ENCODE measurements at regions not wholly inside any gene's neighbourhood (a gene's known extent, or its start where the extent isn't known, plus 50 kb on each side); places are given as distances from the start of the nearest gene placed in this dataset.

GRCh38 chr2:220648628-220649027 is 923.5 kb downstream of the EPHA4 start:
- Histone ChIP-seq H2BK5ac (ENCODE audit: low read length) (no peak overlapping the region), H3K14ac (ENCODE audit: low read length) (no peak overlapping the region), H3K27ac (replicated peaks; ENCODE audit: low read length) (no peak overlapping the region), H3K36me3 (replicated peaks in 1 of 2; ENCODE audit: control insufficient read depth in 2 of 2, insufficient read depth in 2 of 2, low read length in 2 of 2) (no peaks in the 10 kb centered on the region), H3K27me3 (ENCODE audit: control insufficient read depth in 3 of 3, insufficient read depth in 3 of 3, low read depth in 1 of 3, low read length in 3 of 3) (no peaks in the 10 kb centered on the region), H2BK120ac (ENCODE audit: low read depth, low read length) (no peak overlapping the region), H3K9me3 (replicated peaks in 1 of 2; ENCODE audit: control insufficient read depth in 2 of 2, insufficient read depth in 1 of 2, low read depth in 1 of 2, low read length in 2 of 2) (no peaks in the 10 kb centered on the region), H2AFZ (ENCODE audit: low read length) (no peak overlapping the region), H2BK15ac (ENCODE audit: low read length) (no peak overlapping the region), H3K4me2 (ENCODE audit: insufficient read depth, low read length, poor library complexity, severe bottlenecking) (no peak overlapping the region), H2BK12ac (ENCODE audit: low read length) (no peak overlapping the region), H3K4me3 (ENCODE audit: low read length in 2 of 2) (no peak overlapping the region), H4K91ac (ENCODE audit: low read depth, low read length, poor library complexity) (no peak overlapping the region), H3K4me1 (ENCODE audit: control insufficient read depth in 2 of 2, insufficient read depth in 1 of 2, low read depth in 1 of 2, low read length in 2 of 2) (peaks cover 0 to 4% of the 10 kb centered on the region in 2 donors), H3K4ac (ENCODE audit: low read length) (no peak overlapping the region), H3K79me1 (ENCODE audit: low read depth, low read length) (no peaks in the 10 kb centered on the region), H4K8ac (ENCODE audit: low read depth, low read length) (no peak overlapping the region), H2AK5ac (ENCODE audit: low read depth, low read length) (no peak overlapping the region), H3K18ac (ENCODE audit: low read length) (no peak overlapping the region), H3K23ac (ENCODE audit: low read depth, low read length, poor library complexity) (no peak overlapping the region), H3K9ac (ENCODE audit: low read depth, low read length, poor library complexity) (no peak overlapping the region)
- no peak for DNase-seq (ENCODE audit: low spot score)
- WGBS, 2 donors (ENCODE audit: extremely low coverage in 2 of 2, insufficient read length in 2 of 2, insufficient replicate concordance in 1 of 2) = no CpG with 5 or more reads among the region's 2 CpGs

GRCh38 chr2:220653776-220654175 is 918.3 kb downstream of the EPHA4 start:
- Histone ChIP-seq H3K4ac (ENCODE audit: low read length) (no peak overlapping the region), H3K79me1 (ENCODE audit: low read depth, low read length) (no peaks in the 10 kb centered on the region), H2BK5ac (ENCODE audit: low read length) (no peak overlapping the region), H3K27ac (replicated peaks; ENCODE audit: low read length) (no peak overlapping the region), H3K18ac (ENCODE audit: low read length) (no peak overlapping the region), H3K4me2 (ENCODE audit: insufficient read depth, low read length, poor library complexity, severe bottlenecking) (no peak overlapping the region), H3K27me3 (ENCODE audit: control insufficient read depth in 3 of 3, insufficient read depth in 3 of 3, low read depth in 1 of 3, low read length in 3 of 3) (no peaks in the 10 kb centered on the region), H2BK120ac (ENCODE audit: low read depth, low read length) (no peak overlapping the region), H2BK15ac (ENCODE audit: low read length) (no peak overlapping the region), H3K23ac (ENCODE audit: low read depth, low read length, poor library complexity) (no peak overlapping the region), H3K14ac (ENCODE audit: low read length) (no peak overlapping the region), H3K9me3 (replicated peaks in 1 of 2; ENCODE audit: control insufficient read depth in 2 of 2, insufficient read depth in 1 of 2, low read depth in 1 of 2, low read length in 2 of 2) (no peaks in the 10 kb centered on the region), H3K9ac (ENCODE audit: low read depth, low read length, poor library complexity) (no peak overlapping the region), H3K4me3 (ENCODE audit: low read length in 2 of 2) (no peak overlapping the region), H4K8ac (ENCODE audit: low read depth, low read length) (no peak overlapping the region), H3K36me3 (replicated peaks in 1 of 2; ENCODE audit: control insufficient read depth in 2 of 2, insufficient read depth in 2 of 2, low read length in 2 of 2) (no peaks in the 10 kb centered on the region), H2AFZ (ENCODE audit: low read length) (no peak overlapping the region), H3K4me1 (ENCODE audit: control insufficient read depth in 2 of 2, insufficient read depth in 1 of 2, low read depth in 1 of 2, low read length in 2 of 2) (no peaks in the 10 kb centered on the region), H2AK5ac (ENCODE audit: low read depth, low read length) (no peak overlapping the region), H2BK12ac (ENCODE audit: low read length) (no peak overlapping the region), H4K91ac (ENCODE audit: low read depth, low read length, poor library complexity) (no peak overlapping the region)
- DNase-seq (ENCODE audit: low spot score) = no peak
- WGBS, 2 donors (ENCODE audit: extremely low coverage in 2 of 2, insufficient read length in 2 of 2, insufficient replicate concordance in 1 of 2) = no CpG with 5 or more reads among the region's 2 CpGs

- H3K36me3 ChIP-seq (replicated peaks in 1 of 2; ENCODE audit: control insufficient read depth in 2 of 2, insufficient read depth in 2 of 2, low read length in 2 of 2) = no peaks in the 10 kb centered on the region
- H2BK120ac ChIP-seq (ENCODE audit: low read depth, low read length) = no peak overlapping the region
- H3K14ac ChIP-seq (ENCODE audit: low read length) = no peak overlapping the region
- H3K23ac ChIP-seq (ENCODE audit: low read depth, low read length, poor library complexity) = no peak overlapping the region
- no peak overlapping the region for H2AFZ ChIP-seq (ENCODE audit: low read length)
- H3K9ac ChIP-seq (ENCODE audit: low read depth, low read length, poor library complexity) = no peak overlapping the region
- no peak for DNase-seq (ENCODE audit: low spot score)
- H4K91ac ChIP-seq (ENCODE audit: low read depth, low read length, poor library complexity) = no peak overlapping the region
- no peaks in the 10 kb centered on the region for H3K4me1 ChIP-seq (ENCODE audit: control insufficient read depth in 2 of 2, insufficient read depth in 1 of 2, low read depth in 1 of 2, low read length in 2 of 2)
- no peak overlapping the region for H2AK5ac ChIP-seq (ENCODE audit: low read depth, low read length)
- H3K4ac ChIP-seq (ENCODE audit: low read length) = no peak overlapping the region
- H3K27me3 ChIP-seq (ENCODE audit: control insufficient read depth in 3 of 3, insufficient read depth in 3 of 3, low read depth in 1 of 3, low read length in 3 of 3) = no peaks in the 10 kb centered on the region
- no peak overlapping the region for H3K27ac ChIP-seq (replicated peaks; ENCODE audit: low read length)
- H3K4me3 ChIP-seq (ENCODE audit: low read length in 2 of 2) = no peak overlapping the region
- no CpG with 5 or more reads among the region's 3 CpGs for WGBS, 2 donors (ENCODE audit: extremely low coverage in 2 of 2, insufficient read length in 2 of 2, insufficient replicate concordance in 1 of 2)
- H3K79me1 ChIP-seq (ENCODE audit: low read depth, low read length) = no peaks in the 10 kb centered on the region
- no peak overlapping the region for H2BK15ac ChIP-seq (ENCODE audit: low read length)
- no peaks in the 10 kb centered on the region for H3K9me3 ChIP-seq (replicated peaks in 1 of 2; ENCODE audit: control insufficient read depth in 2 of 2, insufficient read depth in 1 of 2, low read depth in 1 of 2, low read length in 2 of 2)
- no peak overlapping the region for H4K8ac ChIP-seq (ENCODE audit: low read depth, low read length)
- H2BK12ac ChIP-seq (ENCODE audit: low read length) = no peak overlapping the region
- H3K4me2 ChIP-seq (ENCODE audit: insufficient read depth, low read length, poor library complexity, severe bottlenecking) = no peak overlapping the region
- no peak overlapping the region for H2BK5ac ChIP-seq (ENCODE audit: low read length)
- H3K18ac ChIP-seq (ENCODE audit: low read length) = no peak overlapping the region
Measured at GRCh38 chr2:220654322-220654721, 917.8 kb downstream of the EPHA4 start.

GRCh38 chr2:220660277-220661145 is 911.6 kb downstream of the EPHA4 start:
- no peak overlapping the region for H3K4ac ChIP-seq (ENCODE audit: low read length)
- H3K27me3 ChIP-seq (ENCODE audit: control insufficient read depth in 3 of 3, insufficient read depth in 3 of 3, low read depth in 1 of 3, low read length in 3 of 3) = no peaks in the 10 kb centered on the region
- no peak overlapping the region for H3K27ac ChIP-seq (replicated peaks; ENCODE audit: low read length)
- H2AK5ac ChIP-seq (ENCODE audit: low read depth, low read length) = no peak overlapping the region
- H3K9ac ChIP-seq (ENCODE audit: low read depth, low read length, poor library complexity) = no peak overlapping the region
- H2BK120ac ChIP-seq (ENCODE audit: low read depth, low read length) = no peak overlapping the region
- no peak overlapping the region for H3K4me2 ChIP-seq (ENCODE audit: insufficient read depth, low read length, poor library complexity, severe bottlenecking)
- H3K9me3 ChIP-seq (replicated peaks in 1 of 2; ENCODE audit: control insufficient read depth in 2 of 2, insufficient read depth in 1 of 2, low read depth in 1 of 2, low read length in 2 of 2) = no peaks in the 10 kb centered on the region
- H2AFZ ChIP-seq (ENCODE audit: low read length) = no peak overlapping the region
- H2BK15ac ChIP-seq (ENCODE audit: low read length) = no peak overlapping the region
- H3K36me3 ChIP-seq (replicated peaks in 1 of 2; ENCODE audit: control insufficient read depth in 2 of 2, insufficient read depth in 2 of 2, low read length in 2 of 2) = no peaks in the 10 kb centered on the region
- H2BK5ac ChIP-seq (ENCODE audit: low read length) = no peak overlapping the region
- H3K14ac ChIP-seq (ENCODE audit: low read length) = no peak overlapping the region
- WGBS, 2 donors (ENCODE audit: extremely low coverage in 2 of 2, insufficient read length in 2 of 2, insufficient replicate concordance in 1 of 2) = no CpG with 5 or more reads among the region's 4 CpGs
- no peak overlapping the region for H4K8ac ChIP-seq (ENCODE audit: low read depth, low read length)
- H4K91ac ChIP-seq (ENCODE audit: low read depth, low read length, poor library complexity) = no peak overlapping the region
- no peak overlapping the region for H3K4me3 ChIP-seq (ENCODE audit: low read length in 2 of 2)
- H3K79me1 ChIP-seq (ENCODE audit: low read depth, low read length) = no peaks in the 10 kb centered on the region
- no peak for DNase-seq (ENCODE audit: low spot score)
- H3K4me1 ChIP-seq (ENCODE audit: control insufficient read depth in 2 of 2, insufficient read depth in 1 of 2, low read depth in 1 of 2, low read length in 2 of 2) = no peaks in the 10 kb centered on the region
- H3K18ac ChIP-seq (ENCODE audit: low read length) = no peak overlapping the region
- no peak overlapping the region for H2BK12ac ChIP-seq (ENCODE audit: low read length)
- no peak overlapping the region for H3K23ac ChIP-seq (ENCODE audit: low read depth, low read length, poor library complexity)

Measured in neuronal stem cell (in vitro differentiated cells).